Activated CD4-positive, alpha-beta T cell treated with anti-CD3 and anti-CD28 coated beads for 48 hours (primary cell): ENCODE measurements at regions not wholly inside any gene's neighbourhood (a gene's known extent, or its start where the extent isn't known, plus 50 kb on each side); places are given as distances from the start of the nearest gene placed in this dataset.
"Not testable (repeated sequence)": the region's sequence is repeated elsewhere in the genome, so short reads cannot be mapped to it uniquely, and the experiment has no call there.

Source experiments
- DNase-seq: peaks from one replicate; pipeline ENCODE4 v3.0.0-alpha.2; 2020

- DNase-seq = no peak
Measured at GRCh38 chr14:83975841-83976770, 1553.8 kb upstream of the FLRT2 start.

GRCh38 chr14:83977583-83977982 is 1552.4 kb upstream of the FLRT2 start:
- no peak for DNase-seq

GRCh38 chr14:83981676-83982258 is 1548.2 kb upstream of the FLRT2 start:
- DNase-seq = not testable (repeated sequence)

- no peak for DNase-seq
Measured at GRCh38 chr14:83988275-83988674, 1541.7 kb upstream of the FLRT2 start.

GRCh38 chr14:83991666-83992065 is 1538.3 kb upstream of the FLRT2 start:
- no peak for DNase-seq

- DNase-seq = no peak
Measured at GRCh38 chr14:83992857-83993256, 1537.1 kb upstream of the FLRT2 start.

GRCh38 chr14:83993545-83993944 is 1536.4 kb upstream of the FLRT2 start:
- no peak for DNase-seq

- DNase-seq = no peak
Measured at GRCh38 chr14:83994020-83994419, 1535.9 kb upstream of the FLRT2 start.

GRCh38 chr14:84001023-84001422 is 1528.9 kb upstream of the FLRT2 start:
- DNase-seq = no peak

GRCh38 chr14:84003346-84003745 is 1526.6 kb upstream of the FLRT2 start:
- DNase-seq = no peak

- DNase-seq = no peak
Measured at GRCh38 chr14:84006643-84007155, 1523.2 kb upstream of the FLRT2 start.

- no peak for DNase-seq
Measured at GRCh38 chr14:84013424-84013823, 1516.5 kb upstream of the FLRT2 start.

- no peak for DNase-seq
Measured at GRCh38 chr14:84017495-84017894, 1512.4 kb upstream of the FLRT2 start.

- no peak for DNase-seq
Measured at GRCh38 chr14:84021433-84021832, 1508.5 kb upstream of the FLRT2 start.

- no peak for DNase-seq
Measured at GRCh38 chr14:84024231-84024820, 1505.6 kb upstream of the FLRT2 start.

GRCh38 chr14:84025106-84026012 is 1504.6 kb upstream of the FLRT2 start:
- DNase-seq = no peak

- no peak for DNase-seq
Measured at GRCh38 chr14:84027351-84027750, 1502.6 kb upstream of the FLRT2 start.

GRCh38 chr14:84028080-84028604 is 1501.8 kb upstream of the FLRT2 start:
- DNase-seq = no peak

GRCh38 chr14:84029246-84029645 is 1500.7 kb upstream of the FLRT2 start:
- DNase-seq = no peak

- no peak for DNase-seq
Measured at GRCh38 chr14:84029720-84030119, 1500.2 kb upstream of the FLRT2 start.

GRCh38 chr14:84036840-84037239 is 1493.1 kb upstream of the FLRT2 start:
- DNase-seq = no peak

- DNase-seq = no peak
Measured at GRCh38 chr14:84037593-84037992, 1492.4 kb upstream of the FLRT2 start.
